IMR-90 (cell line): ENCODE measurements at regions not wholly inside any gene's neighbourhood (a gene's known extent, or its start where the extent isn't known, plus 50 kb on each side); places are given as distances from the start of the nearest gene placed in this dataset. TPM values are rescaled to one million over a fixed set of nuclear protein-coding genes. Genes with fewer than 3 reads are reported as not detected.

Experiments
- microRNA-seq, 2 experiments: library from miRNA; stranded (forward) in 1 of 2; unstranded in 1 of 2; fragments of 10-50 nt in 1 of 2; fragments of <30 nt in 1 of 2; gene quantifications in 1 of 2; microRNA quantifications in 1 of 2; one replicate each; pipeline versions ENCODE3 to v1.1.0; 2013 to 2020; ENCODE audit not compliant: insufficient read depth in 1 of 2, insufficient read length in 1 of 2, unreplicated experiment in 1 of 2
- small RNA-seq, 5 experiments: library from RNA; depleted of rRNA; stranded (forward); fragments of <200 nt; gene quantifications; one replicate each; pipeline ENCODE3, GENCODE V24; 2012

Small RNAs in the stretch of these regions (microRNA-seq; reads per million reads assigned to microRNA genes)
- gene AC079598.2 (ENCODE audit: insufficient read depth, insufficient read length) (not detected), gene AC079598.3 (ENCODE audit: insufficient read depth, insufficient read length) (not detected), gene AC079598.4 (ENCODE audit: insufficient read depth, insufficient read length) (not detected), gene CYCSP30 (ENCODE audit: insufficient read depth, insufficient read length) (not detected)

Small RNAs in the stretch of these regions (small RNA-seq; reads per million reads assigned to genes)
- gene AC079598.2 (0 reads per million in 5 experiments), gene AC079598.3 (0 reads per million in 5 experiments), gene AC079598.4 (0 reads per million in 5 experiments), gene CYCSP30 (0 reads per million in 5 experiments)
